Duodenal mucosa (tissue), 2 donors: ENCODE measurements at regions not wholly inside any gene's neighbourhood (a gene's known extent, or its start where the extent isn't known, plus 50 kb on each side); places are given as distances from the start of the nearest gene placed in this dataset.

ENCODE experiments used
- H3K27ac ChIP-seq: one replicate; pipeline ENCODE4 v1.7.0; 2013; ENCODE audit warnings: low read depth, low read length
- H3K27me3 ChIP-seq, 2 donors: one replicate each; pipeline ENCODE4 v1.7.0; 2013; ENCODE audit warnings: low read length in 2 of 2, control low read depth in 1 of 2; ENCODE audit not compliant: insufficient read depth in 2 of 2, control insufficient read depth in 1 of 2
- H3K36me3 ChIP-seq, 2 donors: one replicate each; pipeline ENCODE4 v1.7.0; 2013; ENCODE audit warnings: low read length in 2 of 2, control low read depth in 1 of 2; ENCODE audit not compliant: insufficient read depth in 2 of 2, control insufficient read depth in 1 of 2
- H3K4me1 ChIP-seq, 2 donors: one replicate each; pipeline ENCODE4 v1.7.0; 2013; ENCODE audit warnings: low read length in 2 of 2, control low read depth in 1 of 2; ENCODE audit not compliant: insufficient read depth in 2 of 2, control insufficient read depth in 1 of 2
- H3K4me3 ChIP-seq, 2 donors: one replicate each; pipeline ENCODE4 v1.7.0; 2013; ENCODE audit warnings: low read length in 2 of 2, low read depth in 1 of 2
- H3K9ac ChIP-seq, 2 donors: one replicate each; pipeline ENCODE4 v1.7.0; 2013; ENCODE audit warnings: low read length in 2 of 2, low read depth in 1 of 2
- H3K9me3 ChIP-seq, 2 donors: one replicate each; pipeline ENCODE4 v1.7.0; 2013; ENCODE audit warnings: low read length in 2 of 2, control low read depth in 1 of 2; ENCODE audit not compliant: control insufficient read depth in 1 of 2

GRCh38 chr7:52518869-52519268, 516.6 kb upstream of the POM121L12 start:
- no peaks in the 10 kb centered on the region for H3K4me1 ChIP-seq
- peaks cover 3 to 8% of the 10 kb centered on the region in 2 donors for H3K9me3 ChIP-seq
- H3K9ac ChIP-seq, result no peak overlapping the region
- H3K4me3 ChIP-seq, result no peak overlapping the region
- no peaks in the 10 kb centered on the region for H3K36me3 ChIP-seq
- H3K27ac ChIP-seq, result no peak overlapping the region
- H3K27me3 ChIP-seq, result no peaks in the 10 kb centered on the region

- Histone ChIP-seq H3K36me3 (no peaks in the 10 kb centered on the region), H3K27ac (no peak overlapping the region), H3K4me1 (no peaks in the 10 kb centered on the region), H3K27me3 (no peaks in the 10 kb centered on the region), H3K4me3 (no peak overlapping the region), H3K9me3 (peaks cover 3 to 5% of the 10 kb centered on the region in 2 donors), H3K9ac (no peak overlapping the region)
Observed at GRCh38 chr7:52512656-52513055, 522.8 kb upstream of the POM121L12 start.

GRCh38 chr7:52507546-52508255, 527.7 kb upstream of the POM121L12 start:
- no peaks in the 10 kb centered on the region for H3K27me3 ChIP-seq
- no peaks in the 10 kb centered on the region for H3K4me1 ChIP-seq
- H3K36me3 ChIP-seq, result no peaks in the 10 kb centered on the region
- H3K4me3 ChIP-seq, result no peak overlapping the region
- no peaks in the 10 kb centered on the region for H3K9me3 ChIP-seq
- no peak overlapping the region for H3K27ac ChIP-seq
- no peak overlapping the region for H3K9ac ChIP-seq

GRCh38 chr7:52506325-52506724, 529.1 kb upstream of the POM121L12 start:
- H3K4me1 ChIP-seq, result no peaks in the 10 kb centered on the region
- no peak overlapping the region for H3K4me3 ChIP-seq
- no peaks in the 10 kb centered on the region for H3K36me3 ChIP-seq
- H3K27me3 ChIP-seq, result no peaks in the 10 kb centered on the region
- H3K9me3 ChIP-seq, result no peaks in the 10 kb centered on the region
- H3K9ac ChIP-seq, result no peak overlapping the region
- no peak overlapping the region for H3K27ac ChIP-seq

GRCh38 chr7:52504561-52504960, 530.9 kb upstream of the POM121L12 start:
- Histone ChIP-seq H3K36me3 (no peaks in the 10 kb centered on the region), H3K27me3 (no peaks in the 10 kb centered on the region), H3K9ac (no peak overlapping the region), H3K4me1 (no peaks in the 10 kb centered on the region), H3K4me3 (no peak overlapping the region), H3K27ac (no peak overlapping the region), H3K9me3 (no peaks in the 10 kb centered on the region)

GRCh38 chr7:52502281-52502680, 533.2 kb upstream of the POM121L12 start:
- Histone ChIP-seq H3K36me3 (no peaks in the 10 kb centered on the region), H3K9ac (no peak overlapping the region), H3K4me3 (no peak overlapping the region), H3K27ac (no peak overlapping the region), H3K4me1 (no peaks in the 10 kb centered on the region), H3K27me3 (no peaks in the 10 kb centered on the region), H3K9me3 (no peaks in the 10 kb centered on the region)

GRCh38 chr7:52501696-52502095, 533.7 kb upstream of the POM121L12 start:
- H3K4me1 ChIP-seq, result no peaks in the 10 kb centered on the region
- H3K36me3 ChIP-seq, result no peaks in the 10 kb centered on the region
- no peak overlapping the region for H3K27ac ChIP-seq
- H3K27me3 ChIP-seq, result no peaks in the 10 kb centered on the region
- H3K9ac ChIP-seq, result no peak overlapping the region
- H3K9me3 ChIP-seq, result no peaks in the 10 kb centered on the region
- H3K4me3 ChIP-seq, result no peak overlapping the region

GRCh38 chr7:52500841-52501240, 534.6 kb upstream of the POM121L12 start:
- no peaks in the 10 kb centered on the region for H3K9me3 ChIP-seq
- H3K9ac ChIP-seq, result no peak overlapping the region
- H3K4me1 ChIP-seq, result no peaks in the 10 kb centered on the region
- H3K27ac ChIP-seq, result no peak overlapping the region
- H3K36me3 ChIP-seq, result no peaks in the 10 kb centered on the region
- H3K4me3 ChIP-seq, result no peak overlapping the region
- no peaks in the 10 kb centered on the region for H3K27me3 ChIP-seq

- no peak overlapping the region for H3K4me3 ChIP-seq
- H3K4me1 ChIP-seq, result no peaks in the 10 kb centered on the region
- H3K36me3 ChIP-seq, result no peaks in the 10 kb centered on the region
- no peaks in the 10 kb centered on the region for H3K27me3 ChIP-seq
- no peaks in the 10 kb centered on the region for H3K9me3 ChIP-seq
- no peak overlapping the region for H3K9ac ChIP-seq
- H3K27ac ChIP-seq, result no peak overlapping the region
Observed at GRCh38 chr7:52498366-52498765, 537.1 kb upstream of the POM121L12 start.

- no peaks in the 10 kb centered on the region for H3K27me3 ChIP-seq
- H3K4me3 ChIP-seq, result no peak overlapping the region
- H3K4me1 ChIP-seq, result no peaks in the 10 kb centered on the region
- H3K9ac ChIP-seq, result no peak overlapping the region
- H3K27ac ChIP-seq, result no peak overlapping the region
- H3K9me3 ChIP-seq, result no peaks in the 10 kb centered on the region
- no peaks in the 10 kb centered on the region for H3K36me3 ChIP-seq
Observed at GRCh38 chr7:52486267-52486666, 549.2 kb upstream of the POM121L12 start.

GRCh38 chr7:52482076-52482475, 553.4 kb upstream of the POM121L12 start:
- Histone ChIP-seq H3K27me3 (no peaks in the 10 kb centered on the region), H3K27ac (no peak overlapping the region), H3K4me1 (no peaks in the 10 kb centered on the region)

More at GRCh38 chr7:52482076-52482475, 553.4 kb upstream of the POM121L12 start:
- H3K9ac ChIP-seq, result no peak overlapping the region
- no peak overlapping the region for H3K4me3 ChIP-seq
- H3K9me3 ChIP-seq, result no peaks in the 10 kb centered on the region
- no peaks in the 10 kb centered on the region for H3K36me3 ChIP-seq
